ENCODE measurements at regions not wholly inside any gene's neighbourhood (a gene's known extent, or its start where the extent isn't known, plus 50 kb on each side); places are given as distances from the start of the nearest gene placed in this dataset.

DNA sequence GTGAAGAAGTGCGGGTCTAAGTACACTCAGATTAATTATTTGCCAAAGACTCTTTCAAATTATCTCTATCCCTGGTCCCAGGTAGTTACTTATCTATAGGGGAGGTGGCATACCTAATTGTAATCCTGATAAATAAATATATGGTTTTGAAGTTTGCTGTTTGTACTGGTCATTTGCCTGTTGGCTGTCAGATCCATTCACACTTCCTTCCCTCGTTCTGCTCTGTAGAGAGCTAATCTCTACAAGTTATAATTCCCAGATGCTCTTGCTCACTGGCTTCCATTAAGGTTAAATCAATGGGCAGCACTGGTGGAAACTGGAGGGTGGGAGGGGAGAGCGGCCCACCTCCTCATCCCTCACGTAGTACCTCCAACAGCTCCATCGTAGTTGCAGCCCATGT, 447.1 kb downstream of the TXNL1 start:
- Histone ChIP-seq H3K4ac (replicated peaks; ENCODE audit: insufficient read length, low read depth, low read length) (no peak overlapping the region), H2BK5ac (ENCODE audit: low read depth, low read length) (no peak overlapping the region), H2AK5ac (ENCODE audit: low read depth, low read length) (no peak overlapping the region), H4K5ac (ENCODE audit: insufficient read length, low read depth, low read length) (no peak overlapping the region), H2BK120ac (replicated peaks; ENCODE audit: low read depth, low read length) (no peak overlapping the region), H3K79me1 (ENCODE audit: low read depth, low read length) (no peaks in the 10 kb centered on the region), H3K9me3 (ENCODE audit: insufficient read depth in 2 of 2, low read depth in 1 of 2, low read length in 1 of 2) (no peaks in the 10 kb centered on the region), H3K23me2 (ENCODE audit: low read depth, low read length) (no peaks in the 10 kb centered on the region), H3K36me3 (ENCODE audit: control insufficient read depth in 2 of 4, insufficient read depth in 4 of 4, low read length in 3 of 4) (no peaks in the 10 kb centered on the region), H3K4me2 (ENCODE audit: insufficient read depth in 1 of 2, low read depth in 2 of 2, low read length in 2 of 2) (no peak overlapping the region), H3K4me3 (ENCODE audit: extremely low read depth in 1 of 4, insufficient read depth in 2 of 4, low read depth in 3 of 4, low read length in 4 of 4) (no peak overlapping the region), H3K79me2 (ENCODE audit: control insufficient read depth in 1 of 2, insufficient read depth in 2 of 2, low read length in 2 of 2) (no peaks in the 10 kb centered on the region), H2BK12ac (ENCODE audit: low read depth, low read length) (no peak overlapping the region), H3K56ac (replicated peaks; ENCODE audit: insufficient read length, low read depth, low read length) (no peak overlapping the region), H4K91ac (replicated peaks; ENCODE audit: insufficient read length, low read length) (no peak overlapping the region), H3K27ac (ENCODE audit: low read depth, low read length) (no peak overlapping the region), H2BK15ac (ENCODE audit: low read length) (no peak overlapping the region), H4K20me1 (replicated peaks in 1 of 2; ENCODE audit: control insufficient read depth in 1 of 2, insufficient read depth in 2 of 2, low read length in 2 of 2) (no peaks in the 10 kb centered on the region), H3K23ac (ENCODE audit: insufficient read length) (no peak overlapping the region), H2BK20ac (ENCODE audit: low read length) (no peak overlapping the region), H3K9ac (replicated peaks in 1 of 4; ENCODE audit: extremely low read depth in 1 of 4, low read depth in 3 of 4, low read length in 3 of 4) (no peak overlapping the region), H3K4me1 (replicated peaks in 1 of 4; ENCODE audit: control insufficient read depth in 3 of 4, insufficient read depth in 4 of 4, low read length in 3 of 4) (no peaks in the 10 kb centered on the region), H3K18ac (ENCODE audit: extremely low read depth, low read length) (no peak overlapping the region), H3K14ac (ENCODE audit: insufficient read length) (no peak overlapping the region), H2AFZ (ENCODE audit: low read length) (no peak overlapping the region), H3K27me3 (replicated peaks in 1 of 4; ENCODE audit: control insufficient read depth in 3 of 4, extremely low read depth in 1 of 4, insufficient read depth in 3 of 4, low read length in 3 of 4) (no peaks in the 10 kb centered on the region), H4K8ac (ENCODE audit: extremely low read depth, insufficient read depth, low read length) (no peak overlapping the region)
- ChIA-PET CTCF (ENCODE audit: partially characterized antibody) (no interaction called here), POLR2A (ENCODE audit: partially characterized antibody) (no interaction called here)
- FAIRE-seq = no peak
- WGBS, 2 experiments (ENCODE audit: extremely low coverage in 1 of 2, insufficient coverage in 1 of 2, insufficient read length in 1 of 2, insufficient replicate concordance in 2 of 2, low coverage in 1 of 2, low lambda C conversion rate in 2 of 2, missing lambda C conversion rate in 1 of 2) = 92% methylated on average over 5 of the region's 5 CpGs; no CpG with 5 or more reads in 1 of the 2 experiments
- no peak for DNase-seq (ENCODE audit: low read depth in 1 of 2, low spot score in 2 of 2)
- TF ChIP-seq POLR2A (IDR thresholded peaks at IDR 0.05; ENCODE audit: control extremely low read depth in 1 of 2, low read depth in 2 of 2, low read length in 2 of 2) = no peak
- TF ChIP-seq RXRA (IDR thresholded peaks at IDR 0.05; ENCODE audit: insufficient read depth, low read depth, low read length) = no peak
- TF ChIP-seq RFX5 (IDR thresholded peaks at IDR 0.05; ENCODE audit: borderline replicate concordance, low read depth, low read length) = no peak
- TF ChIP-seq CHD1 (IDR thresholded peaks at IDR 0.05; ENCODE audit: low read depth, low read length) = no peak

Data from H1 (cell line).